Fibroblast of pulmonary artery (primary cell): ENCODE measurements at regions not wholly inside any gene's neighbourhood (a gene's known extent, or its start where the extent isn't known, plus 50 kb on each side); places are given as distances from the start of the nearest gene placed in this dataset.

Experiments
- DNase-seq: peaks from one replicate; pipeline ENCODE4 v3.0.0-alpha.2; 2010; ENCODE audit warnings: low read depth
- H3K4me3 ChIP-seq: replicated peaks from 2 replicates; pipeline ENCODE4 v1.5.1; 2011; ENCODE audit warnings: low read depth, mild to moderate bottlenecking, control low read depth, low read length, moderate library complexity
- TF ChIP-seq, protein P1 (sequence below): IDR thresholded peaks from 2 replicates; pipeline ENCODE4 v1.5.1; 2011; ENCODE audit warnings: mild to moderate bottlenecking, control low read depth, low read length, inconsistent platforms; ENCODE audit errors: missing control alignments

DNA sequence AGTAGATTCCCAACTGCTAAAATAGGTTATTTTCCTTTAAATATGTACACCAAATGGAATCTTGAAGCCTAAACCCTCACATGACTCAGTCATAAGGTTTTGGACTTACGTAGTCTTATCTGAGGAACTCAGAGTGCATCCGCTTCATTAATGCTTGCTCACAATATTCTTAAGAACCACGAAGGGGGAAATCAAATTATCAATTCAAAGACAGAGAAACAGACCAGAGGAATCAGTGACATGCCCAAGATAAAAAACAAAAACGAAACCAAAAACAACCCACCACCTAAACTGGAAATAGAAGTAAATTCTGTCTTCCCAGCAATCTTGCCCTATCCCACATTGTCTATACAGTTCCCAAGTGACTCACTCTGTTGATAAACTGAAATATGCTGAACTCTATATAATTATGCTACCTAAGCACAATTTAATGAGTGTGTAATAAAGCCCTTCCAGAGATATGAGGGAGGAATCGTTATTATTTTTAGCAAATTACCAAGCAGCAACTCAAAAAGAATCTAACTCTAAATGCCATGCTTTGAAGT lies 135.4 kb upstream of the CBLB start:
- peak overlapping the region; percentile 49 for H3K4me3 ChIP-seq
- TF ChIP-seq, protein P1, sequence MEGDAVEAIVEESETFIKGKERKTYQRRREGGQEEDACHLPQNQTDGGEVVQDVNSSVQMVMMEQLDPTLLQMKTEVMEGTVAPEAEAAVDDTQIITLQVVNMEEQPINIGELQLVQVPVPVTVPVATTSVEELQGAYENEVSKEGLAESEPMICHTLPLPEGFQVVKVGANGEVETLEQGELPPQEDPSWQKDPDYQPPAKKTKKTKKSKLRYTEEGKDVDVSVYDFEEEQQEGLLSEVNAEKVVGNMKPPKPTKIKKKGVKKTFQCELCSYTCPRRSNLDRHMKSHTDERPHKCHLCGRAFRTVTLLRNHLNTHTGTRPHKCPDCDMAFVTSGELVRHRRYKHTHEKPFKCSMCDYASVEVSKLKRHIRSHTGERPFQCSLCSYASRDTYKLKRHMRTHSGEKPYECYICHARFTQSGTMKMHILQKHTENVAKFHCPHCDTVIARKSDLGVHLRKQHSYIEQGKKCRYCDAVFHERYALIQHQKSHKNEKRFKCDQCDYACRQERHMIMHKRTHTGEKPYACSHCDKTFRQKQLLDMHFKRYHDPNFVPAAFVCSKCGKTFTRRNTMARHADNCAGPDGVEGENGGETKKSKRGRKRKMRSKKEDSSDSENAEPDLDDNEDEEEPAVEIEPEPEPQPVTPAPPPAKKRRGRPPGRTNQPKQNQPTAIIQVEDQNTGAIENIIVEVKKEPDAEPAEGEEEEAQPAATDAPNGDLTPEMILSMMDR: no peak
- peak; percentile 94 for DNase-seq

DNA sequence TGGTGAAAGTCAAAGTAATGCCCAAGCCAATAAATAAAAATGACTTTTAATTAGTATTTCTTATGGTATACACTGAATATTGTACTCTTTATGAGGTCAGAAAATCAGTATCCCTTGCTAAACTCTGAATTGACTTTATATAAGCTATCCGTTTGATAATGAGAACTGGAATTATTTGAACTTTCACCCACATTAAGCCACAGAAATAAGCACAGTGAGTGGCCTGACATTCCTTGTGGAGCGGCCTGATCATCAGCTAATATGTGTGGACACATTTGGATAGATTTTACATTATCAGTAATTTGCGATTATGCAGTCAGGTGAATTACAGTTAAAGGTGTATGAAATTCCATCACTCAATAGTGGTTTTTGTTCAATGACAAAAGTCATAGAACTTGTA lies 136.0 kb upstream of the CBLB start:
- H3K4me3 ChIP-seq: peak overlapping the region; percentile 49
- TF ChIP-seq, protein P1: no peak
- DNase-seq: no peak

DNA sequence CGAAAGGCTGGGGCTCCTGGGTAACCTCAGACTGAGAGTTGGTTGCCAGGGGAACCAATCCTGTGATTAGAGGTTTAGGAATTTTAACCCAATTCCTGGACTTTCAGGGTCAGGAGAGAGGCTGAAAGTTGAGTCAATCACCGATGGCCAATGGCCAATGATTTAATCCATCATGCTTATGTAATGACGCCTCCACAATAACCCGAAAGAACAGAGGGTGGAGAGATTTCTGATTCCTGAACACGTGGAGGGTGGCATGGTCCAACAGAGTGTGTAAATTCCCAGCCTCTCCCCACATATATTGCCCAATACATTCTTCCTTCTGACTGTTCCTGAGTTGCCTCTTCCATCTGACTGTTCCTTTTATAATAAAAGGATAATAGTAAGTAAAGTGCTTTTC lies 137.2 kb upstream of the CBLB start:
- peak; percentile 91 for DNase-seq

DNA sequence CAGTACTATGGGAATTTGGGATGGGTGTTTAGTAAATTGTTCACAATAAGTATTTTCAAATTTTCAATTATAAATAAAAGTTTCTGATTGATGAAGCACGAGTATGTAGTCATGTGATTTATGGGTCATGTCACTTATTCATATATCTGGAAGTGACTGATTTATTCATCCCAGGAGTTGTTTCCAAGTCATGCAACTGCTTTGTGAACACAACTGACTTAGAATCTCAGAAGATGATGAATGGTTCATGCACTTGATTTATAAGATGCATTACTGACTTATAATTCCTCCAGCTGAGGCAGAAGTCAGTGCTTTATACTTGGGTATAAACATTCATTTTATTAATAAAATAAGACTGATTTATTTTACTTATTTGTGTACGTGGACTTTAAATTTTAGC lies 137.8 kb upstream of the CBLB start:
- H3K4me3 ChIP-seq: no peak overlapping the region
- TF ChIP-seq, protein P1: no peak
- no peak for DNase-seq

More for the DNA sequence above, 137.2 kb upstream of the CBLB start:
- TF ChIP-seq, protein P1: no peak
- H3K4me3 ChIP-seq: no peak overlapping the region

DNA sequence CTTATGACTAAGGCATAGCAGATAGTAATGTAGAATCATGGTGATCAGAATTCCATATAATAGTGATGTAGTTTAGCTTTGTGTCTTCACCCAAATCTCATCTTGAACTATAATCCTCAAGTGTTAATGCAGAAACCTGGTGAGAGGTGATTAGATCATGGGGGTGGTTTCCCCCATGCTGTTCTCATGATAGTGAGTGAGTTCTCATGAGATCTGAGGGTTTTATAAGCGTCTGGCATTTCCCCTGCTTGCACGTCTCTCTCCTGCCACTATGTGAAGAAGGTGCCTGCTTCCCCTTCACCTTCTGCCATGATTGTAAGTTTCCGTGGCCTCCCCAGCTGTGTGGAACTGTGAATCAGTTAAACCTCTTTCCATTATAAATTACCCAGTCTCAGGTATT lies 138.7 kb upstream of the CBLB start:
- TF ChIP-seq, protein P1: no peak
- no peak for DNase-seq
- H3K4me3 ChIP-seq: no peak overlapping the region

DNA sequence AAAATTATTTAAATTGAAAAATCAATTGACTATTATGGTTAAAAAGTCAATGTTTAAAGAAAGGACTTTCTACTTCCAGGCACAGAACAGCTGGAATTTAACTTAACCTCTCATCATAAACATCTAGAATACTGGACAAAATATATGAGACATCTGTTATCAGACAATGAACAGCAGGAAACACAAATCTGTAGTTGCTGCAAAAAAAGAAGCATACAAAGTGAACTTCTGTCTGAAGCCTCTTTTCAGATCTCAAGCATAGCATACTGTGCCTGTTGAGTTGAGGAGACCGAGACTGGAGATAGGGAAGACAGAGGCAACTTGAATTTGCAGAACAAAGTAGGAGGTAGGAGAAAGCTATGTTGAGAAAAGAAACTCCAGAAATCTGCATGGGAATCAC lies 140.0 kb upstream of the CBLB start:
- no peak overlapping the region for H3K4me3 ChIP-seq
- TF ChIP-seq, protein P1: no peak
- no peak for DNase-seq

DNA sequence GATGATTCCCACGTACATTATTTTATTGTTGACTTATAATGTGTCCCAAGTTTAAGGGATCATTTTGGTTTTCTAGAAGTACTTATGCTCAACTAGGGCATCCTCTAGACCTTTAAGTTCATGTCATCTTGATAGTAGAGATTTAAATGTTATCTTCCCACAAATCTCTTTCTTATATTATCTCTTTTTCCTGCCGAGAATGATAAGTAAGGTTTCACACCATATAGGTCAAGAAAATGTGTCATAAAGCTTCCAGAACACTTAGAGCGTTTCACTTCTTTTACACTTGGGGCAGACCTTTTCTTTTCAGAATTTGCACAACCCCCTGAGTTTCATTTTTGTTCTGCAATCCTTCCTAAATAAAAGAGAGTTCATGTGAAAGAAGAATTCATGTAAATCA lies 142.0 kb upstream of the CBLB start:
- no peak for DNase-seq
- no peak overlapping the region for H3K4me3 ChIP-seq
- TF ChIP-seq, protein P1: no peak
